Smooth muscle cell (in vitro differentiated cells): ENCODE measurements at regions not wholly inside any gene's neighbourhood (a gene's known extent, or its start where the extent isn't known, plus 50 kb on each side); places are given as distances from the start of the nearest gene placed in this dataset.

ENCODE experiments used
- DNase-seq: peaks from one replicate; lab custom pipeline; 2025; ENCODE audit not compliant: unreplicated experiment; lab: John Stamatoyannopoulos, UW
- H2AFZ ChIP-seq: fragments of 200-600 bp; sonication (generic); 2 replicates; pipeline ENCODE4 v1.6.0; 2016; ENCODE audit warnings: antibody characterized with exemption, low read depth, mild to moderate bottlenecking
- H3F3A ChIP-seq: fragments of 200-600 bp; sonication (generic); 2 replicates; pipeline ENCODE4 v1.6.0; 2017; ENCODE audit warnings: antibody characterized with exemption, low read depth
- H3K27ac ChIP-seq: fragments of 200-600 bp; sonication (generic); 2 replicates; pipeline ENCODE4 v1.5.1; 2016; ENCODE audit warnings: low read depth, mild to moderate bottlenecking
- H3K27me3 ChIP-seq: fragments of 200-600 bp; sonication (generic); 2 replicates; pipeline ENCODE4 v1.6.1; 2016; ENCODE audit warnings: low read depth, mild to moderate bottlenecking
- H3K36me3 ChIP-seq: fragments of 200-600 bp; sonication (generic); 2 replicates; pipeline ENCODE4 v1.5.1; 2016; ENCODE audit warnings: low read depth
- H3K4me1 ChIP-seq: fragments of 200-600 bp; sonication (generic); 2 replicates; pipeline ENCODE4 v1.5.1; 2016; ENCODE audit warnings: low read depth
- H3K4me2 ChIP-seq: fragments of 200-600 bp; sonication (generic); 2 replicates; pipeline ENCODE4 v1.6.0; 2016; ENCODE audit warnings: mild to moderate bottlenecking
- H3K4me3 ChIP-seq: fragments of 200-600 bp; sonication (generic); 2 replicates; pipeline ENCODE4 v1.5.1; 2016; ENCODE audit warnings: mild to moderate bottlenecking
- H3K79me2 ChIP-seq: fragments of 200-600 bp; sonication (generic); 2 replicates; pipeline ENCODE4 v1.6.0; 2016; ENCODE audit warnings: low read depth, mild to moderate bottlenecking
- H3K9ac ChIP-seq: fragments of 200-600 bp; sonication (generic); 2 replicates; pipeline ENCODE4 v1.6.0; 2016; ENCODE audit warnings: low read depth
- H3K9me3 ChIP-seq: fragments of 200-600 bp; sonication (generic); replicated peaks from 2 replicates; pipeline ENCODE4 v1.5.1; 2016; ENCODE audit warnings: low read depth
- H4K20me1 ChIP-seq: fragments of 200-600 bp; sonication (generic); 2 replicates; pipeline ENCODE4 v1.6.0; 2016; ENCODE audit warnings: low read depth
- CTCF ChIP-seq: fragments of 200-600 bp; sonication (generic); IDR thresholded peaks from 2 replicates; pipeline ENCODE4 v1.5.1; 2017; ENCODE audit warnings: borderline replicate concordance, mild to moderate bottlenecking, antibody characterized with exemption; ENCODE audit not compliant: insufficient read depth, poor library complexity, severe bottlenecking
- WGBS: methylation state at CpG from one replicate; pipeline ENCODE4 v1.1.7; 2016; ENCODE audit warnings: low lambda C conversion rate; 5-methylcytosine and 5-hydroxymethylcytosine counted together

- Histone ChIP-seq H3K9ac (no peak overlapping the region), H3F3A (no peaks in the 10 kb centered on the region), H3K9me3 (no peaks in the 10 kb centered on the region), H3K36me3 (no peaks in the 10 kb centered on the region), H3K4me2 (no peak overlapping the region), H3K27ac (no peak overlapping the region), H3K4me1 (no peaks in the 10 kb centered on the region), H3K79me2 (no peaks in the 10 kb centered on the region), H2AFZ (no peak overlapping the region), H3K27me3 (no peaks in the 10 kb centered on the region), H3K4me3 (no peak overlapping the region), H4K20me1 (no peaks in the 10 kb centered on the region)
- DNase-seq = no peak
- WGBS = 86% methylated on average over 1 of the region's 1 CpG
- TF ChIP-seq CTCF = no peak
Observed at GRCh38 chr18:34640276-34640675, 69.8 kb upstream of the DTNA start.

- H3K79me2 ChIP-seq = no peaks in the 10 kb centered on the region
- TF ChIP-seq CTCF = no peak
- no peak overlapping the region for H3K4me3 ChIP-seq
- no peak overlapping the region for H2AFZ ChIP-seq
- no peaks in the 10 kb centered on the region for H3K27me3 ChIP-seq
- no peak overlapping the region for H3K27ac ChIP-seq
- H3K9ac ChIP-seq = no peak overlapping the region
- H3K4me1 ChIP-seq = no peaks in the 10 kb centered on the region
- H4K20me1 ChIP-seq = no peaks in the 10 kb centered on the region
- no peaks in the 10 kb centered on the region for H3F3A ChIP-seq
- no peaks in the 10 kb centered on the region for H3K9me3 ChIP-seq
- H3K4me2 ChIP-seq = no peak overlapping the region
- no peak for DNase-seq
- 38% methylated on average over 2 of the region's 2 CpGs for WGBS
- H3K36me3 ChIP-seq = no peaks in the 10 kb centered on the region
Observed at GRCh38 chr18:34643989-34644388, 66.1 kb upstream of the DTNA start.

GRCh38 chr18:34647251-34647650, 62.8 kb upstream of the DTNA start:
- H2AFZ ChIP-seq = no peak overlapping the region

More at GRCh38 chr18:34647251-34647650, 62.8 kb upstream of the DTNA start:
- DNase-seq = no peak
- Histone ChIP-seq H4K20me1 (no peaks in the 10 kb centered on the region), H3K9me3 (no peaks in the 10 kb centered on the region), H3K79me2 (no peaks in the 10 kb centered on the region), H3K27ac (no peak overlapping the region), H3K4me1 (no peaks in the 10 kb centered on the region), H3K9ac (no peak overlapping the region), H3K4me2 (no peak overlapping the region), H3F3A (no peaks in the 10 kb centered on the region), H3K4me3 (no peak overlapping the region), H3K27me3 (no peaks in the 10 kb centered on the region), H3K36me3 (no peaks in the 10 kb centered on the region)
- WGBS = 78% methylated on average over 4 of the region's 4 CpGs
- no peak for TF ChIP-seq CTCF
